GM13976 (cell line): ENCODE measurements at regions not wholly inside any gene's neighbourhood (a gene's known extent, or its start where the extent isn't known, plus 50 kb on each side); places are given as distances from the start of the nearest gene placed in this dataset.

Experiments used
- DNase-seq: peaks from one replicate; pipeline ENCODE4 v3.0.0; 2012; ENCODE audit warnings: low spot score
- in situ Hi-C: fragments of 300-500 bp; cut with MboI; formaldehyde crosslinking; loops from one replicate; pipeline ENCODE4 v1.12.0; 2022; ENCODE audit warnings: low sequenced_read_pairs, mixed read lengths, inconsistent platforms; ENCODE audit not compliant: unreplicated experiment
- TF ChIP-seq, protein P1 (sequence below): IDR thresholded peaks from 2 replicates; pipeline ENCODE4 v1.5.1; 2012; ENCODE audit warnings: borderline replicate concordance, mild to moderate bottlenecking; ENCODE audit not compliant: insufficient read depth; ENCODE audit errors: extremely low read depth, missing control alignments, control extremely low read depth

DNA sequence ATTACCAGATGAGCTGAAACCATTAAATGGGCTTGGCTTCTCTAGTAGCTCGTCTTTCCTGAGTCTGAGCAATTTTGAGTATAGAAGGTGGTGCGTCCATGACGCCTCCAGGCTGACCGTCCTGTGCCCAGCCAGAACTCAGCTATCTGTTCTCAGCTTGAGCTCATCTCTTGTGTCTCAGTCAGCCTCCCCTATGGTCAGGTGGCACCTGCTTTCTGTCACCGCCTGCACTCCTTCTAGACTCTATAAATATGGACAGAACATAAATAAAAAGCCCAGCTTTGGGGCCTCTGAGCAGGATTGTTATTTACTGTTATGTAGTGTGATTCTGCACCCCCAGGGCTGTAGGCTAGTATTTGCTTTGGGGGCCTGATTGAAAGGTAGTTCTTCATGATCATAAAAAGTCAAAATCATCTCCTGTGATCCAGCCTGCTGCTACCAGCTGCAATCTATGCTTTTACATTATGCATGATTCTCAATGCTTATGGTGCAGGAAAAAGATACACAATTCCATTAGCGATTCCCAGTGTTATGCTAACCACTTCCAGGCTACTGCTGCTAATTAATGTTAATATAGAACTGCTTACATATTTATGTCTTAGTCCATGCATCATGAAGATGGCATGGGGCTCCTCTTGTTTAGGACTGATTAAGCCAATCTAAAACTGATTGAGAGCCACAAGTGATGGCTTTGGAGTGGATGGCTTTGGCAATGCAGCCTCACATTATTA, 72.5 kb upstream of the TMTC4 start:
- no peak for DNase-seq
- in situ Hi-C loops, result no loop called here
- TF ChIP-seq, protein P1, sequence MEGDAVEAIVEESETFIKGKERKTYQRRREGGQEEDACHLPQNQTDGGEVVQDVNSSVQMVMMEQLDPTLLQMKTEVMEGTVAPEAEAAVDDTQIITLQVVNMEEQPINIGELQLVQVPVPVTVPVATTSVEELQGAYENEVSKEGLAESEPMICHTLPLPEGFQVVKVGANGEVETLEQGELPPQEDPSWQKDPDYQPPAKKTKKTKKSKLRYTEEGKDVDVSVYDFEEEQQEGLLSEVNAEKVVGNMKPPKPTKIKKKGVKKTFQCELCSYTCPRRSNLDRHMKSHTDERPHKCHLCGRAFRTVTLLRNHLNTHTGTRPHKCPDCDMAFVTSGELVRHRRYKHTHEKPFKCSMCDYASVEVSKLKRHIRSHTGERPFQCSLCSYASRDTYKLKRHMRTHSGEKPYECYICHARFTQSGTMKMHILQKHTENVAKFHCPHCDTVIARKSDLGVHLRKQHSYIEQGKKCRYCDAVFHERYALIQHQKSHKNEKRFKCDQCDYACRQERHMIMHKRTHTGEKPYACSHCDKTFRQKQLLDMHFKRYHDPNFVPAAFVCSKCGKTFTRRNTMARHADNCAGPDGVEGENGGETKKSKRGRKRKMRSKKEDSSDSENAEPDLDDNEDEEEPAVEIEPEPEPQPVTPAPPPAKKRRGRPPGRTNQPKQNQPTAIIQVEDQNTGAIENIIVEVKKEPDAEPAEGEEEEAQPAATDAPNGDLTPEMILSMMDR, result no peak

DNA sequence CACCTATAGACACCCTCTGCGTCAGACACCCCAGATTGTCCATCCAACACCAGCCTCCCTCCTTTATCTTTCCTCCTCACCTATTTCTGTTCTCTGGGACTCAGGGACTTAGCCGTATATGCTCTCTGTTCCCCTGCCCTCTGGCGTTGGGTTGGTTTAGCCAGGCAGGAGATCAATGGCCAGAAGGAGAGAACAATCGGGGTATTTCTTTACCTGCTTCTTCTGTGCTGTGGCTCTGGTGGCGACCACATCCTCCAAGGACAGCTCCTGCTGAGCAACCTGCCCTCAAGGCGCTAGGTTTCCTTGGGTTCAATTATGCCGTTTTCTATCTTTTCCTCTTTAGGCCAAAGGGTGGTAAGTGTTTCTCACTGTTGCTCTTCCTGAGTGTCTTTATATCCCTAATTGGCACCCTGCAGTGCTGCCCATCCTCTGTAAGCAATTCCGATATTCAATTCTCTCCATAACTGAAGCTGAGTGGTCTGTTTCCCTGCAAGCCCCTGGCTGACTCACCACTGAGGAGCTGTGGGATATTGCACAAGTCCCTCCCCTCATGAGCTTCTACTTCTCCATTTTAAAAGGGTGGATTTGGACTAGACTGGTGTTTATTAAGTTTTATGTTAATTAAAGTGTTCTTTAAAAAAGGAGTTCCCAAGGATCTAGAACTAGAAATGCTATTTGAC, 63.7 kb upstream of the TMTC4 start:
- TF ChIP-seq, protein P1, result no peak
- no peak for DNase-seq
- in situ Hi-C loops, result no loop called here

DNA sequence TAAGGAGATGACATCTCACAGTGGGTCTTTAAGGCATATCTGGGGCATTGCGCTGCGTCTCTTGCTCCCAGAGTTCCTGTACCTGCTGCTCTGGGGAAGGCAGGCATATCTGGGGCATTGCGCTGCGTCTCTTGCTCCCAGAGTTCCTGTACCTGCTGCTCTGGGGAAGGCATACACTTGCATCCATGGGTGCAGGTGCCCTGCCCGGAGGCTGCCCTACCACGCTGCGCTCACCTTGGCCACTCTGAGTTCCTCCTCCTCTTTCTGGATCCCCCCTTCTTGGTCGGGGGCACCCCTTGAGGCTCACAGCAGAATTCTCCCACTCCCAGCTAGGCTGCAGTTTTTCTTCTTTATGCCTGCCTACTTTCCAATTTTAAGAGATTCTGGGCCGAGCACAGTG, 60.9 kb upstream of the TMTC4 start:
- DNase-seq, result no peak
- TF ChIP-seq, protein P1, result no peak
- in situ Hi-C loops, result no loop called here

DNA sequence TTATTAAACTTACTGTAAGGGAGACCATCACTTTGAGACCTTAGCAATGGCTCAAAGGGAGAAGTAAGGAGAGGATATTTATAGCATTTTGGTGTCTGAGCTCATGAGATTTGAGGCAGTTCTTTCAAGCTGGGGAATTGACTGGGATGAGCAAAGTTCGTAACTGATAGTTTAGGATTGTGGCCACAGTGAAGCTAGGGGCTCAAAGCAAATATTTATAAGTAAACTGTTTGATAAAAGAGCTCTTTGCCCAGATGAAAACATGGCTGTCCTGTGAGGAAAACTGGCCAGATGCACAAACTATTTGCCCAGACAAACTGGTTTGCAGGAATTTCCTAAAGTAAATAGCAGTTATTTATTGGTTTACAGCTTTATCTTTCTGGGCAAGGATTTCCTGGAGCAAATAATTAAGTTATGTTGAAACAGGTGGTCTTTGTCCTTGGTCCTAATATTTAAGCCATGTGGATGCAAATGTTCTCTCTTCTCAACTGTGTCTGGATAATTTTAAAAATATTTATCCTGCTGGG, 59.7 kb upstream of the TMTC4 start:
- no peak for DNase-seq
- in situ Hi-C loops, result no loop called here
- TF ChIP-seq, protein P1, result no peak

DNA sequence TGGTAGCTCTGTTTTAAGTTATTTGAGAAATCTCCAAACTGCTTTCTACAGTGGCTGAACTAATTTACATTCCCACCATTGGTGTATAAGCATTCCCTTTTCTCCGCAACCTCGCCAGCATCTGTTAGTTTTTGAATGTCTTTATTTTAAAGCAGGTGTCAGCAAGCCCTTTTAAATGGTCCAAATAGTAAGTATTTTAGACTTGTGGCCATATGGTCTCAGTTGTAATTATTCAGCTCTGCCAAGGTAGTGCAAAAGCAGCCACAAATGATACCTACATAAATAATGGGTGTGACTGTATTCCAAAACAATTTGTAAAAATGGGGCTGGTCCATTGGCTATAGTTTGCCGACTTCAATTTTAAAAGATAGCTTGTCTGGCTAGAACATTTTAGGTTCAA, 58.7 kb upstream of the TMTC4 start:
- no peak for DNase-seq
- in situ Hi-C loops, result no loop called here
- TF ChIP-seq, protein P1, result no peak

DNA sequence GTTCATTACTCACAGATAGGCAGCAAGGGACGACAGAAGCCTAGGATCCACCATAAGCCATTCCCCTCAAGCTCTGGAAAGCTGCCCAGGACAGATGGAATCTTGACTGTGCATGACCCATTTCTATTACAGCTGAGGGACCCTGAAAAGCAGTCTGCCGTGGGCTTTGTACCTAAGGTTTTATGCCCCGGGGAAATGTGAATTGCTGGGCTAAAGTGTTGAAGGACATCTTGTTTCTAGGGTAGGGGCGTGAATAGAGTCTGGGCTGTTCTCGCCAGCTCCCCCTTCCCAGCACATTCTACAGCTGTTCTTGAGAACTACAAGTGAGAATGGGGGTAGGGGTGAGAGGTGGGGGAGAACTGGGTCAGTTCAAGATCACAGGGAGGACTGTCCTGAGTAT, 53.6 kb upstream of the TMTC4 start:
- DNase-seq, result no peak
- TF ChIP-seq, protein P1, result no peak
- in situ Hi-C loops, result no loop called here

DNA sequence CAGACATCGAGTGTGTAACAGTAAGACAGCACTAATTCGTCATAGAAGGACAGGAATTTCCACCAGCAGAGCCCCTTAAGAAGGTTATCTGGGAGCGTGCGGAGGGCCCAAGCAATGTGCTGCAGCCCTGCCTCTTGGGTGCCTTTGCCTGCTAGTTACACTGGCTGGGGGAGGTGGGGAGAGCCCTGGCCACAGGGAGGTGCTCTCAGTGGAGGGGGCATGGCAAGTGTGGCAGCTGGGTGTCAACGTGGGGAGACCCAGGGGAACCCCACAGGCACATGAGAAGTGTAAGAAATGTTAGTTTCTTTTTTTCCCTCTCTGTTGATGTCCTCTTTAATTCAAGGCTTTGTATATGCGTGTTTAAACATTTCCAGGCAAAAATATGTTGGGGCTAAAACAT, 50.9 kb upstream of the TMTC4 start:
- TF ChIP-seq, protein P1, result no peak
- in situ Hi-C loops, result no loop called here

More for the DNA sequence above, 50.9 kb upstream of the TMTC4 start:
- no peak for DNase-seq
